Neural progenitor cell (in vitro differentiated cells): ENCODE measurements at regions not wholly inside any gene's neighbourhood (a gene's known extent, or its start where the extent isn't known, plus 50 kb on each side); places are given as distances from the start of the nearest gene placed in this dataset.

Experiments used
- EZH2 ChIP-seq: fragments of 200-600 bp; sonication (generic); IDR thresholded peaks from 2 replicates; pipeline ENCODE4 v1.6.1; 2017; ENCODE audit warnings: antibody characterized with exemption, mild to moderate bottlenecking, moderate library complexity
- EZH2phosphoT487 ChIP-seq: fragments of 200-600 bp; sonication (generic); IDR thresholded peaks from 2 replicates; pipeline ENCODE4 v1.6.1; 2017; ENCODE audit warnings: antibody characterized with exemption
- TF ChIP-seq, protein P1 (sequence below): fragments of 200-600 bp; sonication (generic); IDR thresholded peaks from 2 replicates; pipeline ENCODE4 v1.5.1; 2017; ENCODE audit warnings: antibody characterized with exemption, mild to moderate bottlenecking

DNA sequence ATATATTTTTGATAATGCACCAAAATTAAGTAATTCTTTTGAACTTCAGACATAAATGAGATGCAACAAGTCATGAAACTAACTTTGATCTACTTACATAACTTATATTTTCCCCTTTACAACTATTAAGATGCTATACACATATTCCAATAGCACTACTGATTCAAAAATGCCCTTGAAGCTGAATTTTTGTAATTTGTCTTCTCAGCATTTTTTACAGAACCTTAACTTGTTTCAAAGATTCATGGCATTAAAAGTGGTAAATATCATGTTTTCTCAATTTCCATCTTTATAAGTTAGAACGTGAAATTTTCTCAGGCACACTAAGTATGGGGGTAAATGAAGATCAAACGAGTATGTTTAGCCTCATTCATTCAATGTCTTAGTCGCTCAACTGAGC is 460.0 kb upstream of the FAM241A start:
- TF ChIP-seq, protein P1, sequence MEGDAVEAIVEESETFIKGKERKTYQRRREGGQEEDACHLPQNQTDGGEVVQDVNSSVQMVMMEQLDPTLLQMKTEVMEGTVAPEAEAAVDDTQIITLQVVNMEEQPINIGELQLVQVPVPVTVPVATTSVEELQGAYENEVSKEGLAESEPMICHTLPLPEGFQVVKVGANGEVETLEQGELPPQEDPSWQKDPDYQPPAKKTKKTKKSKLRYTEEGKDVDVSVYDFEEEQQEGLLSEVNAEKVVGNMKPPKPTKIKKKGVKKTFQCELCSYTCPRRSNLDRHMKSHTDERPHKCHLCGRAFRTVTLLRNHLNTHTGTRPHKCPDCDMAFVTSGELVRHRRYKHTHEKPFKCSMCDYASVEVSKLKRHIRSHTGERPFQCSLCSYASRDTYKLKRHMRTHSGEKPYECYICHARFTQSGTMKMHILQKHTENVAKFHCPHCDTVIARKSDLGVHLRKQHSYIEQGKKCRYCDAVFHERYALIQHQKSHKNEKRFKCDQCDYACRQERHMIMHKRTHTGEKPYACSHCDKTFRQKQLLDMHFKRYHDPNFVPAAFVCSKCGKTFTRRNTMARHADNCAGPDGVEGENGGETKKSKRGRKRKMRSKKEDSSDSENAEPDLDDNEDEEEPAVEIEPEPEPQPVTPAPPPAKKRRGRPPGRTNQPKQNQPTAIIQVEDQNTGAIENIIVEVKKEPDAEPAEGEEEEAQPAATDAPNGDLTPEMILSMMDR, result no peak
- TF ChIP-seq EZH2 (no peak), EZH2phosphoT487 (no peak)
